Left forelimb (tissue), 1 donor: ENCODE measurements at regions not wholly inside any gene's neighbourhood (a gene's known extent, or its start where the extent isn't known, plus 50 kb on each side); places are given as distances from the start of the nearest gene placed in this dataset.
"Not testable (repeated sequence)": the region's sequence is repeated elsewhere in the genome, so short reads cannot be mapped to it uniquely, and the experiment has no call there.

ENCODE experiments used
- DNase-seq: peaks from one replicate; pipeline ENCODE4 v3.0.0-alpha.2; 2018; ENCODE audit warnings: low spot score

DNA sequence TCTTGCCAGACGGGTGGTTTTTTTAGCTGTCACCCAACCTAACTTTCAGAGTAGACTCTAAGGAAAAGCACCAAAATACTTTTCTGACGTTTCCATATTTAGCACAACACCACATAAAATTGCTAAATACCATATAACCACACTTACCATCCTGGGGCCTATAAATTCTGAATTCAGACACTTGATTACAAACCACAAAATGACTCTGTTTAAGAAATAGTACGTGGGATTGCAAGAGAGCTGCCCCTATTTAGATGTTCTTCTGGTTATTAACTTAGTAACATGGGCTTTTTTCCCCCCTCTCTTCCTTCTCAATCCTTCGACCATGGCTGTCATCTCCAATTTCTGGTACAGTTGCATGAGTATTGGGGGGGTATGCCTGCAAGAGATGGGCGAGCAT is 287.7 kb downstream of the BMP4 start:
- DNase-seq: no peak

DNA sequence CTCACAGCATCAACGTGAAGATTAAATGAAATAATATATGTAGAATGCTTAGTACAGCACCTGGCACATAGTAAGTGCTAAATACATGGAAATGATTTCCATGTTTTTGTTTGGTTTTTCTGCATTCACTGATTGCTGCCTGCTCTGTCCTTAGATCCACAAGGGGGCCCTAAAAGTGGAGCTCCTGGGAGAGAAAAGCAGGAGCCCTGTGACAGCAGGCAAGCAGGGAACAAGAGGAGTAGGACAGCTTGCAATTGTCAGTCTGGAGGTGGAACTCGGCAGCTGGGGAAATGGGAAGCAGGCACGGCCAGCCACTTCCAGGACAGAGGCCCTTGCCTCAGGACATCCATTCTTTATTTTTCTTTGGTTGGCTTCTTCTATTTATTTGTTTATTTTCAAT is 292.9 kb downstream of the BMP4 start:
- DNase-seq: no peak

DNA sequence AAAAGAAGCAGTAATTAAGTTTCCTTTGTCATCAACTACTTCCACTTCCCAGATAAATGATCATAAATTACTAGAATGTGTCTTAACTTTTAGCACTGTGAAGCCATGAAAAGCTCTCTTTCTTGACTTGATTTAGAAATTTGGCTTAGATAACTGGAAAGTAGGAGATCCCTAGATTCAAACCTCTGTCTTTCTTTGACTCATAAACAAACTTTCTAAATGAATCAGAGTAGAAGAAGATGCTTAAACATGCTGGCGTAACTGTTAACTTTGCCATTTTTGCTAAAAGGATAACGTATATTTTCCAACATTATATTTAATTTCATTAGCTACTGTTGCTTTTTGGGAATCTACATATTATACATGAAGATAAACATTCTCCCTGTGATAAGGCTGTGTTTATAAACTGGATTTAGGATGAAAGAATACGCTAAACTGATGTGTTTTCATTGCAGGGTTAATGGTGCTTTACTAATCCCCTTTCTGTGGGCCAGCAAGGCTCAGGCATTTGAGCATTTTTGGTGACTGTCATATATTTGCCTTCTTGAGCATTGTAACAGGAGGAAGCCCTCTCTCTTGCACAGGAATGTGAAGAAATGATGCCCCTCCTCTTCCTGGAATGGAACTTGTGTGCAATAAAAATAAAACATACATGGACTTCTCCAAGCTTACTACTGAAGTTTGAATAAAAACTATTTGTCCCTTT is 301.4 kb downstream of the BMP4 start:
- DNase-seq: no peak

GRCh38 chr14:53652068-53652467 is 304.6 kb downstream of the BMP4 start:
- DNase-seq: no peak

GRCh38 chr14:53651096-53651740 is 305.4 kb downstream of the BMP4 start:
- no peak for DNase-seq

GRCh38 chr14:53646925-53647324 is 309.7 kb downstream of the BMP4 start:
- no peak for DNase-seq

GRCh38 chr14:53640695-53641094 is 315.9 kb downstream of the BMP4 start:
- DNase-seq: no peak

DNA sequence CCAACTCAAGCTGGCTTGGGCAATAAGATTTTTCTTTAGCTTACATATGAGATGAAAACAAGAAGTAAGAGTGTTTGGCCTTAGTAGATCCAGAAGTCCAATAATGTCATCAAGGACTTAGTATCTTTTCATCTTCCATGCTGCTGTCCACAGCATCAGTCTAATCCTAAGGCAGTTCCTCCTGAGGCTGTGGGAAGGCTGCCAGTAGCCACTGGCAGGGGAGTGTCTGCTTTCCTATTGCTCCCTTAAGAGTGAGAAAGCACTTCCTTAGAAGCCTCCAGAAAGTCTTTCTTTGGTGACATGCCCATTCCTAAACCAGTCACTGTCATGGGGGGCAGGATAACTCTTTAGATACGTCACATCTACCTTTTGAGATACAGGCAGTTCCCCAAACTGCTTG is 317.7 kb downstream of the BMP4 start:
- no peak for DNase-seq

DNA sequence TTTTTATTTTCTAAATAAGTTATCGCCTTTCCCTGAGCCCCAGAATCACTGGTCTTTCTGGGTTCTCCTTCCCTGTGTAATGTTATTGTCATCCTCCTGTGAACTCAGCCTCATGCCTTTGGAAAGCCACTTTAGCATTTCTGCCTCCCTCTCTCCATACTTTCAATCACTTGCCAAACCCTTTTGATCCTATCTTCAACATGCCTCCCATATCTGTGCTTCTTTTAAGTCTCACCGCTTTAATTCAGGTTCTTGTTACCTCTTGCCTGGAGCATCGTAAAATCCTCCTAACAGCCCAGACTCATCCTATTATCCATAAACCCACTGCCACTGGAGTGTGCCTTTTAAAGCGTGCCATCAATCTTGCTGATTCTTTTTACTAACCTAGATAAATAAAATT is 321.8 kb downstream of the BMP4 start:
- no peak for DNase-seq

GRCh38 chr14:53630336-53630735 is 326.3 kb downstream of the BMP4 start:
- no peak for DNase-seq

DNA sequence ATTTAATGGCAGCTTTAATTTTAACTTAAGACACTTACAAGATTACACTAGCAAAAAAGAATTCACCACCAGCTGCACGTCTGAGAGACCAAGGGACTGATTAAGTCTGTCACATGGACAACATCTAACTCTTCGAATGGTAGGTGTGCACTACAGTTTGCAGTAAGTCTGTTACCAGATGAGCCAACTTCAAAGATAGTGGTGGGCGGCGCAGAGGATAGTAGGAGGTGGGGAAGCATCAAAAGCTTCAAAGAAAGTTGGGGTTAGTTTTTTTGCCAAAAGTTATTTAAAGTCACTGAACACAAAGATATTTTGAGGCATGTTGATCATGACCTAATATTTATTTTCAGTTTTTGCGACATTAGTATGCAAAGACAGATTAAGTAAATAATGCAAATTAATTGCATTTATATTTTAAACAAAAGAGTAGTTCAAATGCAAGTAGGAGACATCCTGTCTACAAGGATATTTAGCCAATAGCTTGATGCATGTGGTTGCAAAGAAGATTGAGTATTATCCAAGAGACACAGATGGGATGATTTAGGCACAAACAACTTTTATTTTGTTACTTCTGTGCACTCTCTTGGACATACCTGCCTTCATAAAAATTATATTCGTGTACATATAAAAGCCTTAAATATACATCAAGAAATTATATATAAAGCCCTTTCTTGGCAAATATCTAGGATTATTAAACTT is 327.7 kb downstream of the BMP4 start:
- no peak for DNase-seq

DNA sequence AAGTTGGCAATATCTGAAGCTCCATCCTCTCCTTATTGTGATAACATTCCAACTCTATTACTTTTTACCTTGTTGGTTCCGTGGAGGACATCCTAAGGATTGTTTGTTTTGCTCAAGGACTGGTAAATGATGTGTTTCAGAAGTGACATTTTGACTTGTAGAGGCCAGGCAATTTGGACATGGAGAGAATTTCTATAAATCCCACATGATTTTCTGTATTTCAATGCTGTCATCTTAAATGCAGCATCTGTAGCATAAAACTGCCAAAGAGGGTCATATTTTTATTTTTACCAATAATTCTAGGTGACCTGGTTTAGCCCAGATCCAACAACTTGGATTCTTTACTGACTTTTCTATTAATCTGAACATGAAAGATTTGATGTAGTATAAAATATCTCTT is 328.4 kb downstream of the BMP4 start:
- DNase-seq: no peak

DNA sequence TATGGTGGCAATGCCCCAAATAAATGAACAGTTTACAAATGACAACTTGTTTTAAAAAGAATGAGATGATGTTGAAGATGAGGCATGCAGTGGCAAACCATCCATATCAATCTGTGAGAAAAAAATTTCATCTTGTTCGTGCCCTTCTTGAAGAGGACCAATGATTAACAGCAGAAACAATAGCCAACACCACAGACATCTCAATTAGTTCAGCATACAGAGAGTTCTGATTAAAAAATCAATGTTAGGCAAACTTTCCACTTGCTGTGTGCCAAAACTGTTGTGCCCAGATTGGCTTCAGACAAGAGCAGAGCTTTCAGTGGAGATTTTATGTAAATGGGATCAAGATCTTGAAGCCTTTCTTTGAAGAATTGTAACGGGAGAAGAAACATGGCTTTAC is 329.9 kb downstream of the BMP4 start:
- no peak for DNase-seq

GRCh38 chr14:53622447-53622846 is 334.2 kb downstream of the BMP4 start:
- no peak for DNase-seq

DNA sequence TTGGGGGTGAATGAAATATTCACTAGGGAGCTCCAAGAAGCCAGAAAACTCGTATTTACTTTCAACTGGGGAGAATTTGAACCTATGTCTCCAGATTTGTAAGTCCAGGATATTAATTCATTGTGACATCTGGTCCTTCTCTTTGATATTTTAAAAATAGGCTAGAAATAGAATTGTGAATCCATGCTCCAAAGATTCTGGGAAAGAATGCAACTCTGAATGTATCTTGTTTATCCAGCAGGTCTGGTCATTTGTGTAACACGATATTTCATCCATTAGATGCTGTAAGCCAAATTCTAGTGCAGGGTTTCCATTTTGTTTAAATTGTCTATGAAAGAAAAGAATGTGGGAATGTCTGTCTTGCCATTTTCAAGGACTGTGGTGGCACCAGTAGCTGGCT is 334.7 kb downstream of the BMP4 start:
- DNase-seq: no peak

DNA sequence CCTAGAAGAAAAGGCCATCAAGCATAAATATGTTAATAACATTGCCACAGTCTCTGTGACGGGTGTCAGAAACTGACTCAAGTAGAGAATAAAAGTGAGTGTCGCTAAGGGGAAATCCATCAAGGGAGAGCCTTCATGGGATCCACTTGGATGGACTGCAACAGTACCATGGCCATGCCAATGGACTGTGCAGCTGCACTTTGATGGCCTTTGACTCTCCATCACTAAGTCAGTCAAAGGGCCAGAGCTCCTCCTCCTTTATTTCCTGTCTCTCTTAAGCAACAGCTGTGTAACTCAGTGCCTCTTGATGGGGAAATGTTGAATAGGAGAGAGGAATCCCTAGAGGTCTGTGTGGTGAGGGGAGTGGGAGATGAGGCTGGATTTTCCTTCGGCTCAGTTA is 335.2 kb downstream of the BMP4 start:
- DNase-seq: no peak

- no peak for DNase-seq
Observed at GRCh38 chr14:53620890-53621289, 335.7 kb downstream of the BMP4 start.

DNA sequence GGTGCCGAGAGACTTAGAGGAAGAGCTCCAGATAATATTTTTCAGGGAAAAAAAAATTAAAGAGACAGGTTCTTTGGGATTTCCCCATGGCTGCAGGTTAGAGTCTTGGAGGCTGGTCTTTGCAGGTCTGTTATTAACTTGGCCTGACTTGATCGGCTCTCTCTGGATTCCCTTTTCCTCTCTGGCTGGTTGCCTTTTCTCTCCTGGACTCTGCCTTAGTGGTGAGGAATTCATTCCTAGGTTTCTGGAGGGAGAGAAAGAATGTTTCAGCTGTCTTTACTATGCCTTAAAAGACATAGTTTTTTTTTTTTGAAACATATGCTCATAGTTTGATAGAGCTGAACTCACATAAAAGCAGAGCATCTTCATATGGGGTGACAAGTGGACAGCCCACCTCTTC is 336.3 kb downstream of the BMP4 start:
- peak; percentile 67 for DNase-seq

DNA sequence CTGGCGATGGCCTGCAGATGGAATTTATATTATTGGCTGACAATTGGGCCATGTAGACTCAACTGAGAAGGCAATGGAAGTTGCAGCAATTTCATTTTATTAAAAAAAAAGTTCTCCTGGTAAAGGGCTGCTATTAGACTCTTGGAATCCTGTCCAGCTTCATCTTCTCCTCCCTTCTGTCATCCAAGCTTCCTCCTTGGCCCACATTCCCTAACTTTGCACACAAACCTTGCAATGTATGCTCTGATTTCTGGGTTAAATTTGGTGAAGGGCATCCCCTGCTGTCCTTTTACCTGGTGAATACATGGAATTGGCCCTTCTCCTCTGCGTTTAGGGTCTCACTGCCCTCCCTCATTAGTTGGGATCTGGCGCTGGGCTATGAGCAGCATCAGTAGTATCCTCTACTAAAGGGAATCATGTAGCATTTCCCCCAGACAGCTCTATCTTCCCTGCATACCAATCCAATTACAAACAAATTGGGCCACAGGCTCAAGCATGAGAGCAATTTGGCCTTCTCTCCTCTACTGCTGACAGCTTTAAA is 336.9 kb downstream of the BMP4 start:
- DNase-seq: peak; percentile 68

DNA sequence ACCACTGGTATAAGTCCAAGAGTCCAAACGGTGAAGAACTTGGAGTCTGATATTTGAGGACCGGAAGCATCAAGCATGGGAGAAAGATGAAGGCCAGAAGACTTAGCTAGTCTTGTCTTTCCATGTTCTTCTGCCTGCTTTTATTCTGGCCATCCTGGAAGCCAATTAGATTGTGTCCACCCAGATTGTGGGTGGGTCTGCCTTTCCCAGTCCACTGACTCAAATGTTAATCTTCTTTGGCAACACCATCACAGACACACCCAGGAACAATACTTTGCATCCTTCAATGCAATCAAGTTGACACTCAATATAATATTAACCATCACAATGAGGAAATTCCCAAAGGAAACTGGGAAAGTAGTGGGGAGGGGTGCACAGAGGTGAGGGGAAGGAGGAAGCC is 340.1 kb downstream of the BMP4 start:
- not testable (repeated sequence) for DNase-seq

- DNase-seq: no peak
Observed at GRCh38 chr14:53615252-53615651, 341.4 kb downstream of the BMP4 start.

- DNase-seq: no peak
Observed at GRCh38 chr14:53613404-53614253, 343.0 kb downstream of the BMP4 start.
